A204.1 (cell line): ENCODE measurements at regions not wholly inside any gene's neighbourhood (a gene's known extent, or its start where the extent isn't known, plus 50 kb on each side); places are given as distances from the start of the nearest gene placed in this dataset.
"Not testable (repeated sequence)": the region's sequence is repeated elsewhere in the genome, so short reads cannot be mapped to it uniquely, and the experiment has no call there.

Experiments
- FAIRE-seq: peaks from 2 replicates; lab custom pipeline; 2012; peaks lifted over from hg19 to GRCh38; lab: Jason Lieb, UNC

DNA sequence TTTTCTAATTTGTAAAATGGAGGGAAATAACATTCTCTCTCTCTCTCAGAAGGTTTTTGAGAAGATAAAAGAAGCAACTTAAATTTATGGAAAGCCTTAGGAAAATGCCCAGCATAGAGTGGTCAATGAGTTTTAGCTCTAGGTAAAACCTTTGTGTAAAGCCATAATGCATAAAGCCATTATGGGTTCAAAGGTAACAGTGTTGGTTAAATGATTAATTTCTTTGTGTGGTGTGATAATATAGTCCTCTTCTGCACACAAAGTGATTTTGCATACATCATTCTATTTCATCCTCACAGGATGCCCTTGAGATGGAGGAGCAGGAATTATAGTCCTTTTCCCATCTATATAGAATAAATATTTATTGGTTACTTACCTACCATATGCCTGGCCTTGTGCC, 602.9 kb downstream of the CSNK1G3 start:
- no peak for FAIRE-seq

DNA sequence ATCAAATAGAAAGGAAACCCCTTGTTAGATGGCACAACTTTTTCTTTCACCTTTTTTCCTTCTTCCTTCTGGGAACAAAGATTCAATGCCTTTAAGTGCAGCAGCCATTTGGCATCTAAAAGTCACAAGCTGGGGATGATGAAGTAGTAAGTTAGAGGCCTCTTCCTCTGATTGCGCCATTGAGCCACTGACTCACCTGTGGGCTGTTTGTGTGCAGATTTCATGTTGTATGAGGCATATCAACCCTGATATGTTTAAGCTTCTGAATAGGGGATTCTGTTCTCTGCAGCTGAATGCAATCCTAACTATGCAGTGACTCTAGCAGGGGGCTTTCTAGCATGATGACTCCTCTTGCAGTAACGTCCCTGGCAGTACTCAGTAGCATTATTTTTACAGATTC, 599.9 kb downstream of the CSNK1G3 start:
- FAIRE-seq = no peak

DNA sequence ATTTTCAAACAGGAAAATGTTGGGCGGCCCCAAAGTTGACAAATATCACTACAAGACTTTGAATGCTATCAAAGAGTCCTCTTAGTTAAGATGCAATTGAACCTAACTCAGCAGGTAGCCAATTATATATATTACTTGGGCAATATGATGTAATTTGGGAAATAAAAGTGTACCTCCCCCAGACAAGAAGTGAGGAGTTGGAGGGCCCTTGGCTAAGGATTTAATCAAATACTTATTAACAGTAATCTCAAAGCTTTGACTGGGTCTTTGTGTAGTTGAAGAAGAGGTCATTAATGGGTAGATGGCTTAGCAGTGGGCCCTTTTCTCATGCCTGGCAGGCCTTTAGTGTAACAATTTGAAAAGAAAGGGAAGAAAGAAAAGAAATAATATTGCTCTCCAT, 599.0 kb downstream of the CSNK1G3 start:
- FAIRE-seq = no peak

DNA sequence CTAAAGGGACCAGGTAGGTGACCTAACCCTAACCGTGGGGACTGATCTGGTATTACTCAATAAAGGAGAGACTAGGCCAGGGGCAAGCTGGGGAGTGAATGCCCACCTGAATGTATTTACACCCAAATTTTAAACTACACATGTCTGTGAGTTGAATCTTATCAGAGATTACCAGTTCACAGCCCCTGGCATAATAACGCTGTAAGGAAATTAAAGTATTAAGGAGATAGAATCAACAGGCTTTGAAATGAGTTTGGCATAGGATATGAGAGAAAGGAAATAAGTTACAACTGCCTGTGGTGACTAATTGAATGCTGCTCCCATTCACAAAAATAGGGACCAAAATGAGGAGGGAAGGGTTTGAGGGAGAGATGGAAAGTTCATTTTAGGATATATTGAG, 593.3 kb downstream of the CSNK1G3 start:
- FAIRE-seq = no peak

DNA sequence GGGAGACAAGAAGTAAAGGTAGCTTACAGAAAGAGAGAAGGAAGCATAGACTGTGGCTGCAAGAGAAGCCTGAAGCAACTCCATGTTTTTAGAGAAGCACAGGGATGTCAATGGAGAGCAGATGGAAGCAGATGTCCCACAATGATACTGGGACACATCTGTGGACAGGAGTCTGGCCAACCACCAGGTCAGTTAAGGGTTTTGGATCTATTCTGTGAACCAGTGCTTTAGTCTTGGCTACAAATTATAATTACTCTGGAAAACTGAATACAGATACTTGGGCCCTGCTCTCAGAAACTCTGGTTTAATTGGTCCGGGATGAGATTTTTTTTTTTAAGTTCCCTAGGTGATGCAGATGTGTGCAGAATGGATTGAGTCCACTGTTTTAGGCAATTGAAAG, 592.8 kb downstream of the CSNK1G3 start:
- FAIRE-seq = no peak

DNA sequence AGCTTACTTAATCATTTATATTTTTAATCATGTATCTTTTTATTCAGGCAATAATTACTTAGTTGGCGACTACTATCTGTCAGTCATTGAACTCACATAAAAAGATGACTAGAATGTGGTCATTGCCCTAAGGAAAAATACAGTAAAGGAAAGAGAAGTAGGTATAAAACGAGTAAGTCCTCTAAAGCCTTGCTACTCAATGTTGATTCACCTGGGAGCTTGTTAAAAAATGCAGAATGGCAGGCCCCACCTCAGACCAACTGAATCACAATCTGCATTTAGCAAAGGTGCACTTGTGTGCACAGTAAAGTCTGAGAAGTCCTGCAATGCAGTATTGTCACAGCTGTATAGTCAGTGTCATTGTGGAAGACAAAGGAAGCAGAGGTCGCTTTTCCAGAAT, 592.4 kb downstream of the CSNK1G3 start:
- FAIRE-seq = no peak

DNA sequence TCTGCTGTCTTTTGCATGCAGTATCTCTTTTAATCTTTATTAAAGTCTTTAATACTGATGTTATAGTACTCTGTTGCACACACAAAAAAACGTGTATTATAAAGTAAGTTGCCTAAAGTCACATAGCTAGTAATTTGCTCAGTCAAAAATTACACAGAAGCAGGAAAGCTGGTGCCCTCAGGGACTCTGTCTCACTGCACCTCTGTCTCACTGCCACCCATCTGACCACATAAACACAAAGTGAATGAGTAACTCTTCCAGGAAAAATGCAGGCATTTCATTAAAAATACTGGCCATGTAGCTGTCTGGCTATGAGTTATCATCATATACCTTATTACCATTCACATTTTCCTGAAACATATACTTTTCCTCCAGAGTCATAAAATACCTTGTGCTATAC, 591.7 kb downstream of the CSNK1G3 start:
- no peak for FAIRE-seq

DNA sequence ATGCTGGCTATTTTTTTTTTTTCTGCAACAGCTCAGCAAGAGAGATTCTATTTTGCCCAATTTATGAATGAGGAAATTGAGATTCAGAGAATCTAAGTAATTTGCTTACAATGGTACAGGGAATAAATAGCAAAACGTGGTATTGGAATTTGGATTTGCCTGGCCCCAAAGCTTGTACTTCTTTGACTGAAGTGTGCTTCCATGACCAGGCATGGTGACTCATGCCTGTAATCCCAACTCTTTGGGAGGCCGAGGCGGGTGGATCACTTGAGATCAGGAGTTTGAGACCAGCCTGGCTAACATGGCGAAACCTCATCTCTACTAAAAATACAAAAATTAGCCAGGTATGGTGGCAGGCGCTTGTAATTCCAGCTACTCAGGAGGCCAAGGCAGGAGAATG, 591.1 kb downstream of the CSNK1G3 start:
- FAIRE-seq = not testable (repeated sequence)

DNA sequence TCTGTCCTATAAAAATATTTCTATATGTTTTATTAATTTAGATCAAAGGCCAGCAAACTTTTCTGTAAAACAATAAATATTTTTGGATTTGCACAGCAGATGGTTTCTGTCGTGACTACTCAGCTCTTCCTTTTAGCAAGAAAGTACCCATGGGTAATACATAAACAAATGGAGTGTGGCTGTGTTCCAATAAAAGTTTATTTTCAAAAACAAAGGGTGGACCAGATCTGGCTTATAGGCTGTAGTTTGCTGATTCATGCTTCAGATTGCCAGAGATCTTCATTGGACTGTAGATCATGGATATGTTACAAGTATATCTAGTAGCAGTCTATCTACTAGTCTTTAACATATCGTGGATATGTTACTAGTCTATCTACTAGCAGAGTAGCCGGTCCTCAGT, 590.5 kb downstream of the CSNK1G3 start:
- no peak for FAIRE-seq

DNA sequence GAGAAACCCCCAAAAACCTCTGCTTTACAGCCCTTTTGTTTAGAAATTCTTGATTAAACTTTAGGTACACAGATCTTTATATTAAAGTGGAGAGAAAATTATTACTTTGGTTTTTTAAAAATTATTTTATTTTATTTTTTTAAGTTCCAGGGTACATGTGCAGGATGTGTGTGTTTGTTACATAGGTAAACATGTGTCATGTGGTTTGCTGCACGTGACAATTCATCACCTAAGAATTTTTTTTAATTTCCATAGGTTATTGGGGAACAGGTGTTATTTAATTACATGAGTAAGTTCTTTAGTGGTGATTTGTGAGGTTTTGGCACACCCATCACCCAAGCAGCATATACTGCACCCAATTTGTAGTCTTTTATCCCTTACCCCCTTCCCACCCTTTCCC, 581.7 kb downstream of the CSNK1G3 start:
- FAIRE-seq = no peak

DNA sequence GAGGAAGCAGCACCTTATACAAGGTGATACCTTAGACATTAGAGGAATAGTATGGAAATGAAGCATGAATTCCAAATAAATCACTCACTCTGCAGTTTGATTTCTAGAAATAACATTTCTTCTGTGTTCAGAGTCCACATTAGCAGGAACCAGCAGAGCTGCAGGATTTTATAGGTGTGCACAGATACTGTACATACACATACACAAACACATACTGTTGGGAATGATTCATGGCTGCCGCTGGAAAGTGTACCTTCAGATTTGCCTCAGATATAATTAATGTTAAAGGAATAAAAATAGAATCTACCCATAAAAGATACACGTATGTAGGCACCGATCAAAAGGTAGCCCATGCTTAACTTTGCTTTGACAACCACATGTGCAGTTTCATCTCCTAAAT, 578.1 kb downstream of the CSNK1G3 start:
- FAIRE-seq = no peak

DNA sequence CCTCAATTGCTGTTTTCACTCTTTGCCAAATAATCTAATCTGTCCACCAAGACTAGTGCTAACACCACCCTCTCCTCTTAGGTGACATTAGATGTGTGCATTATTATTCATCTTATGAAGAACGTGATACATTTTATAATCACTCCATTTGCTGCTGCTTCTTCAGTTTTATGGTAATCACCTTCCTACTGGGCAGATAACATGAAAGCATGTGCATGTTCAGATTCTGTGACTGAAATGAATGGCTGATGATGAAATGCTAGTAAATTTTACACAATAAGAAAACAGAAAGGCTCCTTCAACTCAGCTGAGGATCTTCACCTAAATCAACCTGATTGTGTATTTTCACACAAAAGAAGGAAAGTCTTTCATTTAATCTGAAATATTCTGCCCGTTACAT, 577.6 kb downstream of the CSNK1G3 start:
- FAIRE-seq = no peak

DNA sequence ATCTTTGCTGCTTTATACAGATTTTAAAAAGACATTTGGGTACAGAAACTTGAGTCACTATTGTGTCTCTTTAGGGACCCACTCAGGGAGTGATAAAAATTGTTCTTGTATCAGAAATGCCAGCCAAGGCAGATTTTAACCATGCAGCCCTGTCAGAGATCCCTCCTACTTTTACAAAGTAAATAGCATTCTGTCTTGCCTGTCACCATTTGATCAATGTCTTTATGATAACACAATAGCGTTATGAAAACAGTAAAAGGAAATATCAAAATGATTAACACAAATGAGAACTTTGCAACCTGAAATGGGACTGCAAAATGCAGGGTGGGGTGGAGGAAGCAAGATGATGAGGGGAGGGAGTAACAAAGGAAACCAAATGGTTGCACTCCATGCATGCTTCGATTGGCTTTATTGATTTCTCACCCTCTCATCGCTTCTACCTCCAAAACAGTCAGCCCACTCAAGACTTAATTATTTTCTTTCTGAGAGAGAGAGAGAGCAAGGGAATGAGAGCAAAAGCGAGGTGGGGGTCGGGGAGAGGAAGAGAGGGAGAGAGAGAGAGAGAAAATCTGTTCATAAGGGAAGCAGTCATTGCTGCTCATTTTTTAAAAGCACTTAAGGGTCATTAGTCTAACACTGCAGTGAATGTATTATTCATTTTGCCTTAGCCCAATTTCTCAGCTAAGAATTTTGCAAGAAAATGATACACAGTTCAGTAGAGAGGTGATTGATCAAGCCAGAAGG, 576.5 kb downstream of the CSNK1G3 start:
- FAIRE-seq = no peak

DNA sequence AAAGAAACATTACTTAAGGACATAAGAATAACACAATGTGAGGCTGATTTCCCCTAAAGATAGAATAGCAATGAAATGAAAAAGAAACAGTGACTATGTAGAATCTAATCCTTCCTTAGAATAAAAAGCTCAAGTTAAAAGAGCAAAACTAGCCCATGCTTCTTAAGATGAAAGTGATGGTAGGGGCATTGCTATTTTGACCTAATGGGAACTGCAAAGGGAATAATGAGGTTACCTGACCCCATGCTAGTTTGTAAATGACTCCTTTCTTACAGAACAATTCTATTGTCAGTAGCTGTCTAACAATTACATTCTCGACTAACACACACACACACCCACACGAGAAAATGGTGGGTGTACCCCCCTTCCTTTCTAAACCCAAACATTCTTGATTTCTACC, 575.8 kb downstream of the CSNK1G3 start:
- no peak for FAIRE-seq

DNA sequence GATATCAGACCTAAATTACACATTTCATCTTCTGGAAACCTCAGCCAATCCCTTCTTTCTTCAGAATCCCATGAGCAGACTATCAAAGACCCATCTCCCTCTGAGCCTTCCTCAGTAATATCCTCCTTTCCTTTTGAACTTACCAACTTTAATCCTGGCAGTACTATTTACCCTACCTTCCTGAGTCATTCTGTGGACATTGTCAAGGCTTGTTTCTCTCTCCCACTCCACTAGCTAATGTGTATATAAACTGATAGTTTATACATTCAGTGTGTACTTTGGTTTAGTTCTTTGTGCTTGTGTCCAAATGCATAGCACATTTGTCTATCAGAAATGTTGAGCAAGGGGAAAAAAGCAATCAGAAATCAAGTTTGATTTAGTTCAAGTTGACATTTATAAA, 568.3 kb downstream of the CSNK1G3 start:
- no peak for FAIRE-seq

DNA sequence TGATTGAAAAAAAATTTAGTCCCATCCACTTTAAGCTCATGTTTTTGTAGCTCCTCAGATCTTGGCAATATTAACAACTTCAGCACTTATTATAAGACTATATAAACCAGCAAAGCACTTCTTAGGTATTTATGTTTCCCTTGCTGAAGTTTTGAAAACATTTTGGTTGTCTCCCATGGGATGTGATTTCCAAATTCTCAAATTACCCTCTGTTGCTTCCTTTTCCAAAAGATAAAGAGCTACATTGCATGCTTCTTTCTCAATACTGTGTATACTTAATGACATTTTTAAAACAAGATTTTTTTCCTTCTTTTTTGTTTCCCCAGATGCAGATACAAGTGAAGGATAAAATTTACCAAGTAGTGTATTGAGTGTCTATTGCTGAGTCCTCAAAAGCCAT, 567.1 kb downstream of the CSNK1G3 start:
- no peak for FAIRE-seq

DNA sequence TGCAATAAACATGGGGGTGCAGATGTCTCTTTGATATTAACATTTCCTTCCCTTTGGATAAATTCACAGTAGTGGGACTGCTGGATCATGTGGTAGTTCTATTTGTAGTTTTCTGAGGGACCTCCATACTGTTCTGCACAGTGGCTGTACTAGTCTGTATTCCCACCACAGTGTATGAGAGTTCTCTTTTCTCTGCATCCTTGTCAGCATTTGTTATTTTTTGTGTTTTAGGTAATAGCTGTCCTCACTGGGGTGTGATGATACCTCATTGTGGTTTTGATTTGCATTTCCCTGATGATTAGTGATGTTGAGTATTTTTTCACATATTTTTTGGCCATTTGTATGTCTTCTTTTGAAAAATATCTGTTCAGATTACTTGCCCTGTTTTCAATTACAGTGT, 562.5 kb downstream of the CSNK1G3 start:
- no peak for FAIRE-seq

DNA sequence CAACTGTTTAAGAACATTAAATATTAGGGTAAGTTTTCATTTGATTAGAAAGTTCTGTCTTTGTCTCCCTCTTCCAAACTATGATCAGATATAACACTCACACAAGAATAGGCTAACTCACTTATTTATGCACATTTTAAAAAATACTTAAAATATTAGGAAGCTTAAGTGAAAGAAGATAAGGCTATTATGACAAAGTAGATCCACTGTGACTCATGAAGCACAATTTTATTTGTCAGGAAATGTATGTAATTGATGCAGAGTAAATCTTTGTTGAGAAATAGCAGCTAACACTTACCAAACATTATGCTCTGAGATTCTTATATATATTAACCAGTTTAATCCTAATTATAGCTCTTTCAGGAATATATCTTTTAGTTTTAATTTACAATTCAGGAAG, 560.6 kb downstream of the CSNK1G3 start:
- FAIRE-seq = no peak

DNA sequence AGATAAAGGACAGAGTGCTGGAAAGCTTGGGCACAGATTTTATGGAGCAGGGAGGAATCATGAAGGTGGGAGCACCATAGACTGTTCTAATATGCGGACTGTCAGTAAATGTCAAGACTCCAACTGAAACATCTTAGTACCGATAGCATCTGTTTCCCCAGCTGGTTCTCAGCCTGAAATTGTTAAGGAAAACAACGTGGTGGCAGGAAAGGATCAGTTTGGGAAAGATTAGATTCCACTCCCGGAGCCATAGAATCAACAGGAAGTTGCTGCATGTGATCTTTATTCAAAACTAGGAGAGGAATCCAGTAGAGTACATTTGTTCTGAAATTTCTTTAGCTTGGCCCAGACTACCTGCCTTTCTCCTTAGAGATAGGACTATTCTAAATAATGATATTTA, 559.1 kb downstream of the CSNK1G3 start:
- FAIRE-seq = no peak

DNA sequence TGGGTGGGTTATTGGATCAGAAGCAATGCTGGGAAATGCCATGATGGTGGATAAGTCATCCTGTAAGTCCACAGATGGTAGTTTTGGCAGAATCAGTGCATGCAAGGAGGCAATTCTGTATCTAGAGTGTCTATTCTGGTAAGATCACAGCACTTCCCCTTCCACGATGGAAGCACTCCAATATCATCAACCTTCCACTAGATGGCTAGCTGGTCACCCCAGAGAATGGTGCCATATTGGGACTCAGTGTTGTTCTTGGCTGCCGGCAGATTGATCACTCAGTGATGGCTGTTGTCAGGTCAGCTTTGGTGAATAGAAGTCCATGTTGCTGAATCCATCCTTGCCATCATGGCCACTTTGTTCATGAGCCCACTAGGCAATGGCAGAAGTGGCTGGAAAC, 553.5 kb downstream of the CSNK1G3 start:
- no peak for FAIRE-seq

DNA sequence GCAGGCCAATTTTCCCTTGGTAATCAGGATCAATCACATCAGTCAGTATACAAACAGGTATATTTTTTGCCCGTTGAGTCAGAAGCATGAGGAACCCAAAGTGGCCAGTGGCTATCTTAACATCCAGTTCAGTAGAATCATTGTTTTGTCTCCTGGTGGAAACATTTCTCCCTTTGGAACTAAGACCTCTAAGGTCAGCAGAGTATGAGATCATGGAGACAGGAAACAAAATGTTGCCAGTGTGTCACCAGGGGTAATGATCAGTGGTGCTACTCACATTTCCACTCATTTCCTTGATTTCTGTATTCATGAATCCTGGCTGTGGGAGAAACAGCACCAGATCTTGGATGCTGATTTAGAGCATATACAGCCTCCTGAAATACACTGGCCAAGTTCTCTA, 553.0 kb downstream of the CSNK1G3 start:
- no peak for FAIRE-seq

DNA sequence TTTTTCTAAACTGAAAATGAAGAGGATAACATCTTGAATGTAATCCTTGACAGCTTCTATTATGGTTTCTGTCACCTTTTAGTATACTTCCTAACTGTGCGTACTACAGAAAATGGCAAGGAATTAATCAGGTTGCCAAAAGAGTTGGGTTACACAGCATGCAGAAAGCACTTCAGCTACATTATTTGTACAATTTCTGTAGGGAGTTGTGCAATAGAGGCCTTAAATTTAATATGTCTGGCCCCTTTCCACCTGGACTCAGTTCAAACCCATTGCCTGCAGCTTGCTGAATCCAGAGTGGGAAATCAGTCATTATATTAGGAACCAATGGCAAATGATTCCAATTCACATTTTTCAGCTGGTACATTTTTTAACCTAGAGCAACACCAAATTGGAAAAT, 549.7 kb downstream of the CSNK1G3 start:
- no peak for FAIRE-seq

DNA sequence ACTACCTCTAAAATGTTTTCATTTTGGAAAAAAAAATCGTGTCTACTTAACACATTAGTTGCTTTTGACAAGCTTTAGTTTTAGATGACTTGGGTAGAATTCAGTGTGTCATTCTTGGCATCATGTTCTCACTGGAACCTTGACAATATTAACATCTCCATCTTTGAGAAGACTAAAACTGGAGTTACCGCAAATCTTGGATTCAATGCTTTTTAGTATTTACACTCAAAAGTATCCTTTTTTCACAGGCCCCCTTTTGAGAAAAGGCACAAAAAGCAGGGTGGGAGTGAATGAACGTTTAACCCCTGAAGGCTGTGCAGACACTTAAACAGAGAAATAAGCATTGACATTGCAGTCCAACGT, 549.1 kb downstream of the CSNK1G3 start:
- FAIRE-seq = no peak

DNA sequence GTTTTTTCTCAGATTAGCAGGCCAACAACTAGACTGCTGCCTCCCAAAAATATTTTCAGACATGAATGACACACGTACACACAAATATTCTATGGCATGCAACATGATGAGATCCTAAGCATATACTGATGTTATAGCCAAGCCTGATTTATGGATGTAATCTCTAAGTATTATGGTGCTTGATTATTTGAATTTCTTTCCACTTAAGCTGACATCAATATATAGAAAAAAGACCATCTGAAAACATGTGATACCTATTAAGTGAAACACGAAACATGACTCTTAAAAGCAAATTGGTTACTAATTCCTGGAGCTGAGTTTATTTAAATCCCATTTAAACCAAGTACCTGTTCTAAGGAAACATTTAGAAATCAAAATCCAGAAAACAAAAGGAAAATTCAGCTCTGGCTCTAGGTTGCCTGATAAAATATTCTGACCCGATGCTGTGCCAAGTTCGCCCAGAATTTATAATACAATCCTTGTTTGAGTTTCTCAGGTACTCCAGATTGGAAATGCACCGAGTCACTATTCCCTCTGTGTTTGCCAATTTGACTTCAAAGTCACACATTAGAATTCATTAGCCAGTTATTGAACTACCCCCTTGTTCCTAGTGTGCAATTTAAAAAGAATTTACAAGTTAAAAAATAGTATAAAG, 548.6 kb downstream of the CSNK1G3 start:
- FAIRE-seq = no peak

DNA sequence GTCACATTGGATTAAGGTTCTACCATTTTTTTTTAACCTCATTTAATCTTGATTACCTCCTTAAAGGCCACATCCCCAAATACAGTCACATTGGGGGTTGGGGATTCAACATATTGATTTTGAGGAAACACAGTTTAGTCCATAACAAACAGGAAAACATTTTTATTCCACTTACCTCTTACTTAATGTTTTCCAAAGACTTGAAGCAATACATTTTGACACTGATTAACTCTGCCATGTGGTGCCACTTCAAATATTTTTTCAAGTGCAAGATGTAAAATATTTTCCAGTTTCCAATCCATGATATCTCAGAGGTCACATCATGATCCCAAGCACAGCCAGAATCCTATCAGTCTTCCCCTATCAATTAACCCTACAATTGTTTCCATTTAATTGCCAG, 548.0 kb downstream of the CSNK1G3 start:
- FAIRE-seq = no peak
